ENCODE measurements at regions not wholly inside any gene's neighbourhood (a gene's known extent, or its start where the extent isn't known, plus 50 kb on each side); places are given as distances from the start of the nearest gene placed in this dataset.
"Not testable (repeated sequence)": the region's sequence is repeated elsewhere in the genome, so short reads cannot be mapped to it uniquely, and the experiment has no call there.

- not testable (repeated sequence) for H3K79me2 ChIP-seq (ENCODE audit: insufficient read depth, low read length); H3K27me3 ChIP-seq (ENCODE audit: insufficient read depth, low read length); H3K4ac ChIP-seq (ENCODE audit: low read depth, low read length); H4K91ac ChIP-seq (ENCODE audit: insufficient read length, low read depth, low read length); H2BK20ac ChIP-seq (ENCODE audit: low read depth, low read length, poor library complexity, severe bottlenecking); H4K5ac ChIP-seq (ENCODE audit: insufficient read length, low read depth, low read length); H3K23ac ChIP-seq (ENCODE audit: insufficient read length, low read depth, low read length); H3K27me3 Mint-ChIP-seq (ENCODE audit: low read depth); H3K14ac ChIP-seq (ENCODE audit: insufficient read depth, low read length); H2BK12ac ChIP-seq (ENCODE audit: insufficient read length, low read depth, low read length); H2BK5ac ChIP-seq (ENCODE audit: insufficient read length, low read length); H3K4me3 Mint-ChIP-seq; H3K27ac Mint-ChIP-seq; H3K23me2 ChIP-seq (ENCODE audit: insufficient read length, low read depth, low read length, poor library complexity, severe bottlenecking); H3K4me1 Mint-ChIP-seq; H2BK15ac ChIP-seq (ENCODE audit: low read depth, low read length); H3K4me1 ChIP-seq (ENCODE audit: insufficient read depth, low read length); H2AFZ ChIP-seq (ENCODE audit: low read length); H3K18ac ChIP-seq (ENCODE audit: insufficient read length, low read depth, low read length); H3T11ph ChIP-seq (ENCODE audit: low read length); H2BK120ac ChIP-seq (ENCODE audit: low read depth, low read length, poor library complexity, severe bottlenecking); H4K8ac ChIP-seq (replicated peaks; ENCODE audit: insufficient read length, low read depth, low read length); H2AK5ac ChIP-seq (ENCODE audit: insufficient read length, low read length); H3K9me3 ChIP-seq (ENCODE audit: control insufficient read depth, low read depth, low read length); H3K9me3 Mint-ChIP-seq; DNase-seq; H3K56ac ChIP-seq (ENCODE audit: insufficient read length, low read depth, low read length); H3K4me2 ChIP-seq (ENCODE audit: insufficient read depth, insufficient read length, low read length); H3K27ac ChIP-seq (ENCODE audit: insufficient read length, low read depth, low read length); H3K36me3 Mint-ChIP-seq (ENCODE audit: insufficient read depth in 1 of 3, low read depth in 3 of 3); H3K9ac ChIP-seq (ENCODE audit: extremely low read depth, insufficient read length, low read length); H4K20me1 ChIP-seq (ENCODE audit: control insufficient read depth, insufficient read depth, insufficient read length); H3K79me1 ChIP-seq (ENCODE audit: insufficient read depth, low read depth, low read length, poor library complexity, severe bottlenecking)
- WGBS (ENCODE audit: extremely low coverage, insufficient read length, low lambda C conversion rate): no CpG with 5 or more reads among the region's 8 CpGs
These were observed 55.2 kb upstream of the MRGPRE start for GRCh38 chr11:3287326-3287905.

GRCh38 chr11:3285261-3285660, 53.0 kb upstream of the MRGPRE start:
- not testable (repeated sequence) for H2BK15ac ChIP-seq (ENCODE audit: low read depth, low read length); H4K20me1 ChIP-seq (ENCODE audit: control insufficient read depth, insufficient read depth, insufficient read length); H3K79me2 ChIP-seq (ENCODE audit: insufficient read depth, low read length); H3K14ac ChIP-seq (ENCODE audit: insufficient read depth, low read length); H3K27ac ChIP-seq (ENCODE audit: insufficient read length, low read depth, low read length); H3K4me1 Mint-ChIP-seq; H2AFZ ChIP-seq (ENCODE audit: low read length); H3K36me3 Mint-ChIP-seq (ENCODE audit: insufficient read depth in 1 of 3, low read depth in 3 of 3); H3K79me1 ChIP-seq (ENCODE audit: insufficient read depth, low read depth, low read length, poor library complexity, severe bottlenecking); H3K4me3 Mint-ChIP-seq; H3K4ac ChIP-seq (ENCODE audit: low read depth, low read length); H3K18ac ChIP-seq (ENCODE audit: insufficient read length, low read depth, low read length); H2BK12ac ChIP-seq (ENCODE audit: insufficient read length, low read depth, low read length); H3K23ac ChIP-seq (ENCODE audit: insufficient read length, low read depth, low read length); H3K23me2 ChIP-seq (ENCODE audit: insufficient read length, low read depth, low read length, poor library complexity, severe bottlenecking); H3K9me3 Mint-ChIP-seq; H4K8ac ChIP-seq (replicated peaks; ENCODE audit: insufficient read length, low read depth, low read length); H4K5ac ChIP-seq (ENCODE audit: insufficient read length, low read depth, low read length); H2BK120ac ChIP-seq (ENCODE audit: low read depth, low read length, poor library complexity, severe bottlenecking); H3K27me3 ChIP-seq (ENCODE audit: insufficient read depth, low read length); H3K9me3 ChIP-seq (ENCODE audit: control insufficient read depth, low read depth, low read length); H3T11ph ChIP-seq (ENCODE audit: low read length); H3K56ac ChIP-seq (ENCODE audit: insufficient read length, low read depth, low read length); H2AK5ac ChIP-seq (ENCODE audit: insufficient read length, low read length); H3K27me3 Mint-ChIP-seq (ENCODE audit: low read depth); H3K4me2 ChIP-seq (ENCODE audit: insufficient read depth, insufficient read length, low read length); H3K9ac ChIP-seq (ENCODE audit: extremely low read depth, insufficient read length, low read length); H3K4me1 ChIP-seq (ENCODE audit: insufficient read depth, low read length); H4K91ac ChIP-seq (ENCODE audit: insufficient read length, low read depth, low read length); DNase-seq; H2BK5ac ChIP-seq (ENCODE audit: insufficient read length, low read length); H3K27ac Mint-ChIP-seq; H2BK20ac ChIP-seq (ENCODE audit: low read depth, low read length, poor library complexity, severe bottlenecking)
- no CpG with 5 or more reads among the region's 3 CpGs for WGBS (ENCODE audit: extremely low coverage, insufficient read length, low lambda C conversion rate)
